Fibroblast of lung (primary cell): ENCODE measurements at regions not wholly inside any gene's neighbourhood (a gene's known extent, or its start where the extent isn't known, plus 50 kb on each side); places are given as distances from the start of the nearest gene placed in this dataset.

Experiments used
- DNase-seq, 2 donors: peaks; one replicate each; pipeline versions ENCODE4 v3.0.0 to v3.0.0-alpha.2; 2010; ENCODE audit warnings: low read depth in 2 of 2
- H2AFZ ChIP-seq: 2 replicates; pipeline ENCODE4 v1.5.1; 2012; ENCODE audit warnings: low read length, control low read depth, inconsistent platforms
- H3K27ac ChIP-seq: 2 replicates; pipeline ENCODE4 v1.5.1; 2011; ENCODE audit warnings: low read length, control low read depth; ENCODE audit not compliant: insufficient read depth
- H3K27me3 ChIP-seq: 2 replicates; pipeline ENCODE4 v1.5.1; 2011; ENCODE audit warnings: mild to moderate bottlenecking, low read length; ENCODE audit not compliant: control insufficient read depth, insufficient read depth
- H3K36me3 ChIP-seq: 2 replicates; pipeline ENCODE4 v1.5.1; 2011; ENCODE audit warnings: low read length; ENCODE audit not compliant: control insufficient read depth, insufficient read depth
- H3K4me1 ChIP-seq: 2 replicates; pipeline ENCODE4 v1.5.1; 2011; ENCODE audit warnings: low read length; ENCODE audit not compliant: control insufficient read depth, insufficient read depth; ENCODE audit errors: extremely low read depth
- H3K4me2 ChIP-seq: 2 replicates; pipeline ENCODE4 v1.5.1; 2011; ENCODE audit warnings: low read length, control low read depth; ENCODE audit not compliant: insufficient read depth; ENCODE audit errors: extremely low read depth
- H3K4me3 ChIP-seq, 4 experiments: fragments of 200-600 bp in 1 of 4; sonication (generic) in 1 of 4; replicated peaks in 1 of 4; 2 replicates each; pipeline ENCODE4 v1.5.1; 2011 to 2016; ENCODE audit warnings: low read length in 4 of 4, low read depth in 3 of 4, mild to moderate bottlenecking in 3 of 4, control low read depth in 2 of 4, inconsistent platforms in 1 of 4, mixed read lengths in 1 of 4; ENCODE audit not compliant: insufficient read depth in 1 of 4; ENCODE audit errors: control extremely low read depth in 1 of 4
- H3K79me2 ChIP-seq: 2 replicates; pipeline ENCODE4 v1.5.1; 2012; ENCODE audit warnings: mild to moderate bottlenecking, low read length, inconsistent platforms; ENCODE audit not compliant: control insufficient read depth, insufficient read depth
- H3K9ac ChIP-seq: 2 replicates; pipeline ENCODE4 v1.5.1; 2011; ENCODE audit warnings: mild to moderate bottlenecking, low read length, control low read depth; ENCODE audit not compliant: insufficient read depth
- H3K9me3 ChIP-seq: 2 replicates; pipeline ENCODE4 v1.5.1; 2012; ENCODE audit warnings: low read depth, low read length; ENCODE audit not compliant: control insufficient read depth, insufficient read depth
- H4K20me1 ChIP-seq: 2 replicates; pipeline ENCODE4 v1.5.1; 2011; ENCODE audit warnings: low read length; ENCODE audit not compliant: control insufficient read depth, insufficient read depth; ENCODE audit errors: extremely low read depth
- CTCF ChIP-seq, 2 donors: IDR thresholded peaks in 1 of 2; conservative IDR thresholded peaks in 1 of 2; 1 replicate in 1 of 2; 2 replicates in 1 of 2; pipeline ENCODE4 v1.5.1; 2011 to 2012; ENCODE audit warnings: low read length in 2 of 2, control low read depth in 1 of 2, inconsistent platforms in 1 of 2, low read depth in 1 of 2, mild to moderate bottlenecking in 1 of 2
- EZH2 ChIP-seq: IDR thresholded peaks from 2 replicates; pipeline ENCODE4 v1.5.1; 2012; ENCODE audit warnings: low read length, control low read depth, mild to moderate bottlenecking; ENCODE audit errors: missing control alignments

DNA sequence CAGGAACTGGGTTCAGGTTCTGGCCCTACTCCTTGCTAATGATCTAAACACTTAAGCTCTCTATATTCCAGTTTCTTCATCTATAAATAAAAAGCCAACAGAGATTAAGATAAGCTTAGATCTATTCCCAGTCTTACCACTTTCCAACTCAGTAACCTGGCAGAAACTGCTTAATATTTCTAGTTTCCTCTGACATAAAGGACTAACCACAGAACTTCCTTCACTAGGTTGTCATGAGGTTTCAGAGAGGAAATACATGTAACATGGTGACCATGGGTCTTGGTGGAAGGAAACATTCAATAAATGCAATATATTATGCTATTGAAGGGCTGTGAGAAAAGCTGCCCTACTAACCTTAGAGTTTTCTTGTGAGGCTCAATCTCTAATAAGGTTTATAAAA lies 114.4 kb upstream of the PDE1A start:
- Histone ChIP-seq H3K9ac (no peak overlapping the region), H3K36me3 (no peaks in the 10 kb centered on the region), H4K20me1 (no peaks in the 10 kb centered on the region), H3K4me3 (no peak overlapping the region), H3K4me2 (no peak overlapping the region), H3K27ac (no peak overlapping the region), H3K27me3 (no peaks in the 10 kb centered on the region), H3K9me3 (no peaks in the 10 kb centered on the region), H2AFZ (no peak overlapping the region), H3K4me1 (peaks cover 2% of the 10 kb centered on the region), H3K79me2 (no peaks in the 10 kb centered on the region)
- TF ChIP-seq CTCF (conservative IDR thresholded peaks at IDR 0.05 in 1 of 2, IDR thresholded peaks at IDR 0.05 in 1 of 2; ENCODE audit: low read depth in 1 of 2, low read length in 2 of 2) (no peak), EZH2 (no peak)
- DNase-seq: no peak

DNA sequence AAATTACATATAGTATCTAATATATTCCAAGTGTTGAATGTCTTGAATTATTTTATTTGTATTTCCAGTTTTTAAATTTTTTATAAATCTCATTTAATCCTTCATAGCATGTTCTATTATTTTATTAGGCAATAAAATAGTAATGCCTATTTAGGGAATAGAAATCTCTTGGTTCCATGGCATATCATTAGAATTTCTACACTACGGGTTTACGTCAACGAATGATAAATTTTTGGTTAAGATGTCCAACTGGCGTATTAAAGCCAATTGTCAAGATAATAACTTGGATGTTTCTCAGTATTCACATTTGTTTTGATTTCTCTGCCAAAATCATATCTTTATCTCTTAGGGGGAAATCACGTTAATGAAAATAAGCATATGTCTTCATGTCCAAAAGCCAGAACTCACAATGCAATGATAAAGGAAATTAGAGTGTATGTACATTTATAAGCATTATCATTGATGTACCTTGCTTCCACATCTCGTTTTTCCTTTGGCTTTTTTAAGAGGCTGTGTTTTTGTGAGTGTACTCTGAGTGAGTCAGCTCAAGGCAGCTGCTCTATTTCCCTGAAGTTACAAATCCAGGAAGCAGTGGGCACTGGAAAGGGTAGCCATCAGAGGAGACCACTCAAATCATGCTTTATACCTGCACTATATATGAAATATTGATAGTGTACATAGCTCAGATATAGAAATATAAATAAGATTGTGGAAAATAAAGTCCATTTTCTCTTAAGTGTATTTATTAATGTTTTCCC lies 115.8 kb upstream of the PDE1A start:
- H3K9ac ChIP-seq: no peak overlapping the region
- H3K4me3 ChIP-seq: no peak overlapping the region
- H3K79me2 ChIP-seq: no peaks in the 10 kb centered on the region
- H3K27me3 ChIP-seq: no peaks in the 10 kb centered on the region
- no peaks in the 10 kb centered on the region for H3K36me3 ChIP-seq
- no peak overlapping the region for H3K27ac ChIP-seq
- peak; percentile 44 to 61 for DNase-seq
- H3K4me1 ChIP-seq: peaks cover 2% of the 10 kb centered on the region
- no peak overlapping the region for H3K4me2 ChIP-seq
- no peaks in the 10 kb centered on the region for H4K20me1 ChIP-seq
- H3K9me3 ChIP-seq: no peaks in the 10 kb centered on the region
- H2AFZ ChIP-seq: peak overlapping the region; percentile 6
- no peak for TF ChIP-seq CTCF (conservative IDR thresholded peaks at IDR 0.05 in 1 of 2, IDR thresholded peaks at IDR 0.05 in 1 of 2; ENCODE audit: low read depth in 1 of 2, low read length in 2 of 2)
- TF ChIP-seq EZH2: no peak

- no peak for DNase-seq
- Histone ChIP-seq H3K4me1 (peaks cover 2% of the 10 kb centered on the region), H3K27me3 (no peaks in the 10 kb centered on the region), H3K4me3 (no peak overlapping the region), H2AFZ (peak overlapping the region; percentile 8), H3K36me3 (no peaks in the 10 kb centered on the region), H3K4me2 (no peak overlapping the region), H3K9ac (no peak overlapping the region), H3K79me2 (no peaks in the 10 kb centered on the region), H3K27ac (no peak overlapping the region), H4K20me1 (no peaks in the 10 kb centered on the region), H3K9me3 (no peaks in the 10 kb centered on the region)
- TF ChIP-seq EZH2 (no peak), CTCF (conservative IDR thresholded peaks at IDR 0.05 in 1 of 2, IDR thresholded peaks at IDR 0.05 in 1 of 2; ENCODE audit: low read depth in 1 of 2, low read length in 2 of 2) (no peak)
These were observed 117.1 kb upstream of the PDE1A start for GRCh38 chr2:182543741-182544525.
